ENCODE measurements at regions not wholly inside any gene's neighbourhood (a gene's known extent, or its start where the extent isn't known, plus 50 kb on each side); places are given as distances from the start of the nearest gene placed in this dataset.

GRCh38 chr5:124480022-124480421 is 266.4 kb downstream of the ZNF608 start:
- no peaks in the 10 kb centered on the region for H3K36me3 Mint-ChIP-seq (ENCODE audit: low read depth)
- TF ChIP-seq, protein P1, sequence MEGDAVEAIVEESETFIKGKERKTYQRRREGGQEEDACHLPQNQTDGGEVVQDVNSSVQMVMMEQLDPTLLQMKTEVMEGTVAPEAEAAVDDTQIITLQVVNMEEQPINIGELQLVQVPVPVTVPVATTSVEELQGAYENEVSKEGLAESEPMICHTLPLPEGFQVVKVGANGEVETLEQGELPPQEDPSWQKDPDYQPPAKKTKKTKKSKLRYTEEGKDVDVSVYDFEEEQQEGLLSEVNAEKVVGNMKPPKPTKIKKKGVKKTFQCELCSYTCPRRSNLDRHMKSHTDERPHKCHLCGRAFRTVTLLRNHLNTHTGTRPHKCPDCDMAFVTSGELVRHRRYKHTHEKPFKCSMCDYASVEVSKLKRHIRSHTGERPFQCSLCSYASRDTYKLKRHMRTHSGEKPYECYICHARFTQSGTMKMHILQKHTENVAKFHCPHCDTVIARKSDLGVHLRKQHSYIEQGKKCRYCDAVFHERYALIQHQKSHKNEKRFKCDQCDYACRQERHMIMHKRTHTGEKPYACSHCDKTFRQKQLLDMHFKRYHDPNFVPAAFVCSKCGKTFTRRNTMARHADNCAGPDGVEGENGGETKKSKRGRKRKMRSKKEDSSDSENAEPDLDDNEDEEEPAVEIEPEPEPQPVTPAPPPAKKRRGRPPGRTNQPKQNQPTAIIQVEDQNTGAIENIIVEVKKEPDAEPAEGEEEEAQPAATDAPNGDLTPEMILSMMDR (IDR thresholded peaks at IDR 0.05), result no peak
- CTCF ChIA-PET, result no interaction called here
- ATAC-seq, result no peak
- H3K4me1 Mint-ChIP-seq (ENCODE audit: low read depth), result no peaks in the 10 kb centered on the region
- POLR2A ChIA-PET, result no interaction called here
- H3K27me3 Mint-ChIP-seq, result no peaks in the 10 kb centered on the region
- H3K9me3 Mint-ChIP-seq, result peaks cover 2% of the 10 kb centered on the region
- intact Hi-C loops (cut with micrococcal nuclease), result no loop called here
- no peak overlapping the region for H3K4me3 Mint-ChIP-seq
- no peak for DNase-seq
- no peak overlapping the region for H3K27ac Mint-ChIP-seq

GRCh38 chr5:124478264-124478663 is 268.2 kb downstream of the ZNF608 start:
- H3K27me3 Mint-ChIP-seq, result no peaks in the 10 kb centered on the region
- no peaks in the 10 kb centered on the region for H3K4me1 Mint-ChIP-seq (ENCODE audit: low read depth)
- H3K9me3 Mint-ChIP-seq, result peaks cover 2% of the 10 kb centered on the region
- ChIA-PET POLR2A (no interaction called here), CTCF (no interaction called here)
- ATAC-seq, result no peak
- DNase-seq, result no peak
- no peak overlapping the region for H3K27ac Mint-ChIP-seq
- no peak overlapping the region for H3K4me3 Mint-ChIP-seq
- no peaks in the 10 kb centered on the region for H3K36me3 Mint-ChIP-seq (ENCODE audit: low read depth)
- intact Hi-C loops (cut with micrococcal nuclease), result no loop called here
- TF ChIP-seq, protein P1 (IDR thresholded peaks at IDR 0.05), result no peak

- intact Hi-C loops (cut with micrococcal nuclease), result no loop called here
- H3K27ac Mint-ChIP-seq, result no peak overlapping the region
- CTCF ChIA-PET, result no interaction called here
- DNase-seq (no peak), ATAC-seq (no peak)
- POLR2A ChIA-PET, result interaction anchor here (0.5 kb wide), 1 partner anchor 195 kb away, joined by 3 read pairs; no protein-coding TSS in a partner anchor
- TF ChIP-seq, protein P1 (IDR thresholded peaks at IDR 0.05), result no peak
- H3K9me3 Mint-ChIP-seq, result peaks cover 2% of the 10 kb centered on the region
- H3K36me3 Mint-ChIP-seq (ENCODE audit: low read depth), result no peaks in the 10 kb centered on the region
- H3K4me1 Mint-ChIP-seq (ENCODE audit: low read depth), result no peaks in the 10 kb centered on the region
- H3K4me3 Mint-ChIP-seq, result no peak overlapping the region
- no peaks in the 10 kb centered on the region for H3K27me3 Mint-ChIP-seq
Measured at GRCh38 chr5:124477577-124477976, 268.9 kb downstream of the ZNF608 start.

GRCh38 chr5:124477062-124477461 is 269.4 kb downstream of the ZNF608 start:
- POLR2A ChIA-PET, result interaction anchor here (0.5 kb wide), 1 partner anchor 196 kb away, joined by 3 read pairs; no protein-coding TSS in a partner anchor
- TF ChIP-seq, protein P1 (IDR thresholded peaks at IDR 0.05), result no peak
- Mint-ChIP-seq H3K27me3 (no peaks in the 10 kb centered on the region), H3K9me3 (peaks cover 2% of the 10 kb centered on the region), H3K36me3 (ENCODE audit: low read depth) (no peaks in the 10 kb centered on the region), H3K27ac (no peak overlapping the region), H3K4me3 (no peak overlapping the region), H3K4me1 (ENCODE audit: low read depth) (no peaks in the 10 kb centered on the region)
- DNase-seq (no peak), ATAC-seq (no peak)
- CTCF ChIA-PET, result no interaction called here
- intact Hi-C loops (cut with micrococcal nuclease), result no loop called here

DNA sequence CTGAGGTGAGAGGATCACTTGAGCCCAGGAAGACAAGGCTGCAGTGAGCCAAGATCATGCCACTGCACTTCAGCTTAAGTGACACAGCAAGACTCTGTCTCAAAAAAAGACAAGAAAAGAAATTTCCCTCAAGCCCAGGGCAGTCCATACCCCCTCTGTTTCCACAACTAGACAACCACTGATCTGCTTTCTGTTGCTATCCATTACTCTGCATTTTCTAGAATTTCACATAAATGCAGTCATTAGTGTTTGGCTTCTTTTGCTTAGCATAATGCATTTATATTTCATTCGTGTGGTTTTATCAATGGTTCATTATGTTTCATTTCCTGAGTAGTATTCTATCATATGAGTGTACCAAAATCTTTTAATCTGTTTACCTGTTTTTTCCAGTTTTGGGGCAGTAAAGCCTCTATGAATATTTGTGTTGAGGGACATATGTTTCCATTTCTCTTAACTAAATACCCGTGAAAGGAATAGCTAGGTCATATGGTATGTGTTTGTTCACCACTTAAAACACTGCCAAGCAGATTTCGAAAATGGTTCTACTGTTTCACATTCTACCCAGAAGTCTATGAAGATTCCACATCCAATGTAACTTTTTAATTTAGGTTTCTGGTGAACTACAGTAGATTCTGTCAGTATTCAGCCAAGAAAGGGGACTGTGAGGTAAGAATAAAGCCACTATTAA is 271.8 kb downstream of the ZNF608 start:
- no peak overlapping the region for H3K27ac Mint-ChIP-seq
- ChIA-PET POLR2A (no interaction called here), CTCF (interaction anchor here (0.6 kb wide), 1 partner anchor 597 kb away, joined by 3 read pairs; no protein-coding TSS in a partner anchor)
- TF ChIP-seq, protein P1 (IDR thresholded peaks at IDR 0.05), result no peak
- no peak overlapping the region for H3K4me3 Mint-ChIP-seq
- no peaks in the 10 kb centered on the region for H3K27me3 Mint-ChIP-seq
- ATAC-seq, result no peak
- H3K36me3 Mint-ChIP-seq (ENCODE audit: low read depth), result no peaks in the 10 kb centered on the region
- intact Hi-C loops (cut with micrococcal nuclease), result no loop called here
- no peaks in the 10 kb centered on the region for H3K9me3 Mint-ChIP-seq
- H3K4me1 Mint-ChIP-seq (ENCODE audit: low read depth), result no peaks in the 10 kb centered on the region
- no peak for DNase-seq
